HG03469 (cell line): ENCODE measurements at regions not wholly inside any gene's neighbourhood (a gene's known extent, or its start where the extent isn't known, plus 50 kb on each side); places are given as distances from the start of the nearest gene placed in this dataset.
"Not testable (repeated sequence)": the region's sequence is repeated elsewhere in the genome, so short reads cannot be mapped to it uniquely, and the experiment has no call there.

ENCODE experiments used
- ATAC-seq: cut with Tn5 transposase; IDR thresholded peaks from one replicate; pipeline ENCODE4 v1.9.1; 2021; ENCODE audit warnings: mild to moderate bottlenecking, moderate library complexity, moderate number of reproducible peaks; ENCODE audit not compliant: unreplicated experiment

- ATAC-seq, result no peak
These were observed 861.9 kb downstream of the CDH18 start for GRCh38 chr5:19125956-19126713.

GRCh38 chr5:19140276-19140675, 847.7 kb downstream of the CDH18 start:
- no peak for ATAC-seq

GRCh38 chr5:19141937-19142524, 846.0 kb downstream of the CDH18 start:
- ATAC-seq, result not testable (repeated sequence)

DNA sequence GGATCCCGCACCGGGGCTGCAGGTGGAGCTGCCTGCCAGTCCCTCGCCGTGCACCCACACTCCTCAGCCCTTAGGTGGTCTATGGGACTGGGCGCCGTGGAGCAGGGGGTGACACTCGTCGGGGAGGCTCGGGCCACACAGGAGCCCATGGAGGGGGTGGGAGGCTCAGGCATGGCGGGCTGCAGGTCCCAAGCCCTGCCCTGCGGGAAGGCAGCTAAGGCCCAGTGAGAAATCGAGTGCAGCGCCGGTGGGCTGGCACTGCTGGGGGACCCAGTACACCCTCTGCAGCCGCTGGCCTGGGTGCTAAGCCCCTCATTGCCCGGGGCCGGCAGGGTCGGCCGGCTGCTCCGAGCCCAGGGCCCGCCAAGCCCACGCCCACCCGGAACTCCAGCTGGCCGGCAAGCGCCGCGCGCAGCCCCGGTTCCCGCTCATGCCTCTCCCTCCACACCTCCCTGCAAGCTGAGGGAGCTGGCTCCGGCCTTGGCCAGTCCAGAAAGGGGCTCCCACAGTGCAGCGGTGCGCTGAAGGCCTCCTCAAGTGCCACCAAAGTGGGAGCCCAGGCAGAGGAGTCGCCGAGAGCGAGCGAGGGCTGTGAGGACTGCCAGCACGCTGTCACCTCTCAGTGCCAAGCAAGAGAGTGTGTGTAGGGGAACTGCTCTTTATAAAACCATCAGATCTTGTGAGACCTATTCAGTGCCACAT, 845.1 kb downstream of the CDH18 start:
- ATAC-seq, result not testable (repeated sequence)

GRCh38 chr5:19143935-19144334, 844.1 kb downstream of the CDH18 start:
- no peak for ATAC-seq

DNA sequence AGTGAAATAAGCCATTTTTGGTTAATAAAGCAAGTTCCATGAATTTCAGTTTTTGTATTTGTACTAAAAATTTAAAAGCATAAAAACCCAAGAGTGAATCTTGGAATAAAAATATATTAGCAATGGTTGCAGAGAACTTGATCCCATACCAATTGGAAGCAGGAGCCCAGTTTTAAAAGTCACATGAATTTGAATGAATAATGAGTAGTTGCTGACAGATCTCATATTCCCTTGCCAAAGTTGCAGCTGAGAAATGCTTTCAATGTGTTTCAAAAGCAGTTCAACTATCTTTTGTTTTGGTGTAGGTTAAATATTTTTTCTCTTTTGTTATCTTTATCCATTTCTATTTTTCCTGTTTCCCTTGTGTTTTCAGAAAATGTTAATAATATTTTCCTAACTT, 818.6 kb downstream of the CDH18 start:
- ATAC-seq, result no peak

DNA sequence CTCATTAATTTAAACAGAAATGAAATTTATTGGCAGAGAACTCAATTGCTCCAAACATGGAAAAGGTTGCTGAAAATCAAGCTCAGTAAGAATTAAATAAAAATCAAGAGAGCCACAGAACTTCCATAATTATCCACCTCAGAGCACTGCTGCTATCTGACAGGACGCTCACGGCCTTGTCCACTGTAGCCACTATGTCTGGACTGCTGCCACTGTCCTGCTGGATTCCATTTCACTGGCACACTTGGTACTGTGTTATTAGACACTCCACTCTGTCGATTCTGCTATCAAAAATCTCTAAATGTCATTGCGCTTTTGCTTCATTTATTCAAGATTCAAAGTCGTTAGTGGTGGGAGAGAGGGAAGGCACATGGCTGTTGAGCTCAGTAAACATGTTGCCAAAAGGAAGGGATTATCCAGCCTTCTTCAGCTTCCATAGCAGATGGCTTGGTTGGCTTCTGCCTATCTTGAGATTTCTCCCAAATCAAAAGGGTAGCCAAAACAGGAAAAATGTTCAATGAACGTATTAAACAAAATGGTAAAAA, 815.0 kb downstream of the CDH18 start:
- ATAC-seq, result no peak

- no peak for ATAC-seq
These were observed 812.0 kb downstream of the CDH18 start for GRCh38 chr5:19175776-19176570.

DNA sequence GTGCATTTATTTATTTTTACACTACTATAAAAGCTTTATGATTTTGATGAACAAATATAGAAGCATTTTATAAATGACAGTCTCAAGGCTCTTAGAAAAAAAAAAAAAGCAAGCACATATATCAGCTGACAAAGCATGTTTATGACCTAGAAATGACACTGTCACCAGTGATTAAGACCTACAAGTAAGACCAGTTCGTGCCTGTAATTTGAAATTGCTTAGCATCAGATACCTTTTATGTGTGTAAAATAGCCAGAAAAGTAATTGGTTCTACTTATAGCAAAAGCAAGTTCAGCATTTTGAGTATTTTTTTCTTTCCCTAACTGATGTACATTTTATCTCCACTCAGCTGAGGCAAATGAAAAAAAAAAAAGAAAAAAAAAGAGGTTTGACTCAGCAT, 808.4 kb downstream of the CDH18 start:
- no peak for ATAC-seq

GRCh38 chr5:19189176-19189575, 798.8 kb downstream of the CDH18 start:
- ATAC-seq, result no peak

GRCh38 chr5:19193631-19194030, 794.4 kb downstream of the CDH18 start:
- no peak for ATAC-seq

- ATAC-seq, result no peak
These were observed 791.4 kb downstream of the CDH18 start for GRCh38 chr5:19196631-19197030.

DNA sequence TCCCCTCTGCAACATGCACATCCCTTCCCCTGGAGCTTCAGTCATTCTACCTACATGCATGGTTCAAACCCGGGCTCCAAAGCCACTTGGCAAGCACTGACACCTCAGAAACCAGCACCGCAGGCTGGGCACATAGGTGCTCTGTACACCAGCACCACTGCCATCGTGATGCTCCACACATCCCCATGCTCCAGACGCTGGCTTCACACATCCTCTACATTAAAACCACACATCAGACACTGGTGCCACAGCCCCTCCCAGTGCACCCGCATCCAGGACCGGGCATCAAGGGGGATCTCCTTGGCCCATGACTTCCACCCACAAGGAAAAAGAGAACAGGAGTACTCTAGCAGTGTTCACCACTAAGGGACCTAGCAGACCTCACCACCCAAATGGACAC, 787.7 kb downstream of the CDH18 start:
- ATAC-seq, result no peak

DNA sequence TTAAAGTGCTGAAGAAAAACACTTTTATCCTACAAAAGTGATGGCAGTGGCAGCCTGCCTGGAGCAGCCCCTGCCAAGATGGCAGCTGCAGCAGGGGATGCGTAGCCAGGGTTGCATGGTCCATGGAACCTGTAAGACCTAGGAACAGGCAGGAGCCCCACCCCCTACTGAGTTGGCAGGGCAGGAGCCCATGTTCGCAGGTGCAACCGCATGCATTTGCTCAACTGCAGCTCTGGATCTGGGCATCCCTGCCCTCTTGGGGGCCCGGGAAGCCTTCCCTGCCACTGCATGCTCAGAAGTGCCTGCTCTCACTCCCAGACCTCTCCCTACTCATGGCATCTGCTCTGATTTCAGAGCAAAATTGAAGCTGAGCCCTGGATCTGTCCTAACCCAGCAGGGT, 779.6 kb downstream of the CDH18 start:
- ATAC-seq, result no peak

- no peak for ATAC-seq
These were observed 777.1 kb downstream of the CDH18 start for GRCh38 chr5:19210886-19211285.

- ATAC-seq, result no peak
These were observed 758.7 kb downstream of the CDH18 start for GRCh38 chr5:19229179-19229835.

DNA sequence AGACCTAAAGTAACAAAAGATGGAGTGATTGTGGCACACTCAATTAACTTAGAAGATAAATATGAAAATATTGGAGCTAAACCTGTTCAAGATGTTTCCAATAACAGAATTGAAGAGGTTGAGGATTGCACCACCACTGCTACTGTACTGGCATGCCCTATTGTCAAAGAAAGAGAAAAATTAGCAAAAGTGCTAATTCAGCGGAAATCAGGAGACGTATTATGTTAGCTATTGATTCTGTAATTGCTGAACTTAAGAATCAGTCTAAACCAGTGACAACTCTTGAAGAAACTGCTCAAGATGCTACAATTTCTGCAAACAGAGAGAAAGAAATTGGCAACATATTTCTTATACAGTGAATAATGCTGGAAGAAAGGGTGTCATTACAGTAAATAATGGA, 754.4 kb downstream of the CDH18 start:
- ATAC-seq, result no peak

DNA sequence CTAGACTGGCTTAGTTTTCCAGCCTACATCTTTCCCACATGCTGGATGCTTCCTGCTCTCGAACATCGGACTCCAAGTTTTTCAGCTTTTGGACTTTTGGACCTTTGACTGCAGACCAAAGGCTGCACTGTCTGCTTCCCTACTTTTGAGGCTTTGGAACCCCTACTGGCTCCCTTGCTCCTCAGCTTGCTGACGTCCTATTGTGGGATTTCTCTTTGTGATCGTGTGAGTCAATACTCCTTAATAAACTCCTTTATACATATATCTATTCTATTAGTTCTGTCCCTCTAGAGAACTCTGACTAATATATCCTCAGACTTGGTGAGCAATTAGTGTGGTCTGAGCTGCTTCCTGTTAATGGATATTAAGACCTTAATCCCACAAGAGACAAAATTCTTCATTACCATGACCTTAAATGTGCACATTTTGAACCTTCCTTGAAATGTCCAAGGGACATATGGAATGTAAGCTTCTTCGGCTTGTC, 752.9 kb downstream of the CDH18 start:
- ATAC-seq, result no peak

- ATAC-seq, result no peak
These were observed 747.8 kb downstream of the CDH18 start for GRCh38 chr5:19240170-19240569.

GRCh38 chr5:19241690-19242089, 746.3 kb downstream of the CDH18 start:
- ATAC-seq, result no peak
